ENCODE measurements at regions not wholly inside any gene's neighbourhood (a gene's known extent, or its start where the extent isn't known, plus 50 kb on each side); places are given as distances from the start of the nearest gene placed in this dataset.

DNA sequence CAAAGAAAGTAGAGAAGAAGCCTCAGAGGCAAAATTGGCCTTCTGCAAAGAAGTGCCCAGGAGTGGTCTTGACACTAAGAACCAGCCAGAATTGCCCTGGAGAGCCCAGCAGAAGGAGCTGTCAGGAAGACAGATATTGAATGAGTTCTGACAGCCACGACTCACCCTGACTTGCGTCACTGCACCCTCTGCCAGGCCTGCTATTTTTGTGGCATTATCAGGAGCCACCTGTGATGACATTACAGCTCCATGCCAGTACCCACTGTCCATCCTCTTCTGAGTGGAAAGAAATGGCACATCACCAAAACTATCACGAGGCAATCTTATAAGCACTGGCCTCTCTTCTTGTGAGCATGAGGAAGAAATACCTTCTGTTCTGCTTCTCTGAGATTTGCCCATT, 67.7 kb downstream of the SMIM20 start:
- in situ Hi-C loops (cut with MboI; ENCODE audit: low sequenced_read_pairs) = loop anchor here (25.0 kb wide), 1 partner anchor 1031 kb away; no protein-coding TSS in a partner anchor

DNA sequence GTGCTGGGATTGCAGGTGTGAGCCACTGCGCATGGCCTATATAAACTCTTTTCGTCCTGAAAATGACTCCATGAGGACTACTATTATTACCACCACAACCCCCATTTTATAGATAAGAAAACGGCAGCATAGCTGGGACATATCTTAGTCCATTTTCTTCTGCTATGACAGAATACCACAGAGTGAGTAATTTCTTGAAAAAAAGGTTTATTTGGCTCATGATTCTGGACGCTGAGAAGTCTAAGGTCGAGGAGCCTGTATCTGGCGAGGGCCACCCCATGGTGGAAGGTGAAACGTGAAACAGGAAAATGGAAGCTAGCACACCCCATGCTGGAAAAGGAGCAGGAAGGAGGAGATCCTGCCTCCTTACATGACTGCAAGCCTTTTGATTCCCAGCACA, 68.9 kb downstream of the SMIM20 start:
- in situ Hi-C loops (cut with MboI; ENCODE audit: low sequenced_read_pairs) = loop anchor here (25.0 kb wide), 1 partner anchor 1029 kb away; no protein-coding TSS in a partner anchor

DNA sequence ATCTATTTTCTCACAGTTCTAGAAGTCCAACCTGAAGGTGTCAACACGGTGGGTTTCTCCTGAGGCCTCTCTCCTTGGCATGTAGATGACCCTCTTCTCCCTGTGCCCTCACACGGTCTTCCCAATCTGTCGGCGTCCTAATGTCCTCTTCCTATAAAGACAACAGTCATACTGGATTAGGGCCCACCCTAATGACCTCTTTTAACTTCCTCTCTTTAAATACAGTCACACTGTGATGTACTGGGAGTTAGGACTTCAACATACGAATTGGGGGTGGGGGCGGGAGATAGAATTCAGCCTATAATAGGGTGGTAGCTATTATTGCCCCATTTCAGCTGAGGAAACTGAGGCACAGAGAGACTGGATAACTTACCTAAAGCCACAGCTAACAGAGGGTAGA, 70.2 kb downstream of the SMIM20 start:
- in situ Hi-C loops (cut with MboI; ENCODE audit: low sequenced_read_pairs) = loop anchor here (25.0 kb wide), 1 partner anchor 1028 kb away; no protein-coding TSS in a partner anchor

DNA sequence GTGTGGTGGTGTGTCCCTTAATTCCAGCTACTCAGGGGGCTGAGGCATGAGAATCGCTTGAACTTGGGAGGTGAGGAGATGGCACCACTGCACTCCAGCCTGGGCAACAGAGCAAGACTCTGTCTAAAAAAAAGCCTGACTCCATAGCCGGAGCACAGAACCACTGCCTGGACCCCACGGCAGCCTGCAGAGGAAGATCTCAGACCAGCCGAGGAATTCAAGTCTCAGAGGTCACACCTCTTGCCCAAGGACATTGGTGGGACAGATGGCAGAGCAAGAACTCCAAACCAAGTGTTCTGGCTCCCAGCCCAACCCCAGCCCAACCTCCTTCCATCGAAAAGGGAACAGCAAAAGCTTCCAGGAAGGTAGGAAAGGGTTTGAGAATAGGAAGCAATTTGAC, 70.8 kb downstream of the SMIM20 start:
- in situ Hi-C loops (cut with MboI; ENCODE audit: low sequenced_read_pairs) = loop anchor here (25.0 kb wide), 1 partner anchor 1028 kb away; no protein-coding TSS in a partner anchor

DNA sequence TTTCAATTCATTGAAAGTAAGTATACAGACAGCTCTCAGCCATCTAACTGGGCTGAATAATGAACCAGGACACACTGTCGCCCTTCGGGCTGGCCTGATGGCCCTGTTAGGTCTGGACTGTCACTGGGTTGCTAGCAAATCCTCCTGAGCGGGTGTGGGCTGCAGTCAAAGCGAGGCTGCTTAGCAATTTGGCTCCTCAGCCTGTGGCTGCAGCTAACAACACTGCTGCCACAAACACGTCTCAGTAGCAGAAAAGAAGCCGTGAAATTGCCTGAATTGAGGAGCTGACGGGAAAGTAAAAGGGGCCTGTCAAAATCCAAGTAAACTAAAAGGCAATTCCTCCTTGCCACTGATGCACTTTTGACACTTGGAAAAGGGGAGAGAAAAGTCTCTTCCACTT, 72.8 kb downstream of the SMIM20 start:
- in situ Hi-C loops (cut with MboI; ENCODE audit: low sequenced_read_pairs) = loop anchor here (25.0 kb wide), 1 partner anchor 1025 kb away; no protein-coding TSS in a partner anchor

DNA sequence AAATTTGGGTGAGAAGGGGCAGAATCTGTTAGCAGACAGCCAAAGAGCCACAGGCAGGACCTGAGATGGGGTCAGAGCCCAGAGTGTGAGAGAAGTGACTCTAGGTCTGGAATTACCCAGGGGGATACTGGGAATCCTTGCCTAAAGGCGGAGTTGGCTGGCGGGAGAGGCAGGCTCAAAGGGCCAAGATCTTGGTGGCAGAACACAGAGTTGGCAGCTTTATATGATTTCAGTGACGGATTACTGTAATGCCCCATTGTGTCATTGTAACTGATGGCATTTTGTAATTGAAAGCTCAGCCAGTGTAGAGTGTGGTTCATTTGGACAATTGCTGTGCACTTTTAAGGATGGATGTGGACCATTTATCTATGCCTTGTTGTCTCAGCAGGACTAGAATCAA, 77.3 kb downstream of the SMIM20 start:
- in situ Hi-C loops (cut with MboI; ENCODE audit: low sequenced_read_pairs) = loop anchor here (25.0 kb wide), 1 partner anchor 1021 kb away; no protein-coding TSS in a partner anchor

DNA sequence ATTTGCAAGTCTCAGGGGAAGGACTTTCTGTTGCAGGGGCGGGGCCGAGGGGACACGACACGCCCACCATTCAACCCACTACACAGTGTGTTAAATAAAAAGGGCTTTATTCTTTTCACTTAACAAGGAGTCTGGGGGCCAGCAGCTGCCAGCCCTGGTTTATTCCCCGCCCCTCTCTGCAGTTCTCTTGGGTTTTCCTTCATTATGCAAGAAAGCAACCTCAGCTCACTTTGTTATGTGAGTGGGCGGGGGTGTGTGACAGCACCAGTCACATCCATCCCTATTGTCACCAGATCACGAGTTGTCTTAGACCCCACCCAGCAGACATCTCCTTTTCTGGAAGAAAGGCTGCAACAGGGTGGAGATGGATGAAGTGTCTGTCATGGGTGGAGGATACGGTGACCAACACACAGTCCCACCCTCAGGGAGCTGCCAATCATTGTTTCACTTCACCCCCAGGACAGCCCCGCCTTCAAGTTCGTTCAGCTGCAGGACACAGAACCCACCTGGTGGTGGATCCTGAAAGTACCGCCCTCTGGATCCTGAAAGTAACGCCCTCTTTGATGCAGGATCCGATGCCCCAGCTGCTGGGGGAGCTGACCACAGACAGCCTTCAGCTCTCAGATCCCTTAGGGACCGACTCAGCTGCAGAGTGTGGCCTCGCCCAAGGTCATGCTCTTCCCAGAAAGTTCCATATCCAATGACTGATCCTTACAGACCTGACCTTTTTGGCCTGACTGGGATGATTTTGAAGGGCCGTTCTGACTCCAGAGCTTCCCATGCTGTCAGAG, 79.6 kb downstream of the SMIM20 start:
- in situ Hi-C loops (cut with MboI; ENCODE audit: low sequenced_read_pairs) = loop anchor here (25.0 kb wide), 1 partner anchor 1019 kb away; no protein-coding TSS in a partner anchor

DNA sequence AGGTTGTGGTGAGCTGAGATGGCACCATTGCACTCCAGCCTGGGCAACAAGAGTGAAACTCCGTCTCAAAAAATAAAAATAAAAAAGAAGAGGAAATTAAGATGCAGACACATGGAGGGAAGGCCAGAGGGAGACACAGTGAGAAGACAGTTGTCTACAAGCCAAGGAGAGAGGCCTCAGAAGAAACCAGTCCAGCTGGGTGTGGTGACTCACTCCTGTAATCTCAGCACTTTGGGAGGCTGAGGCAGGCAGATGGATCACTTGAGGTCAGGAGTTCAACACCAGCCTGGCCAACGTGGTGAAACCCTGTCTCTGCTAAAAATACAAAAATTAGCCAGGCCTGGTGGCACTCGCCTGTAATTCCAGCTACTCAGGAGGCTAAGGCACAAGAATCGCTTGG, 80.6 kb downstream of the SMIM20 start:
- in situ Hi-C loops (cut with MboI; ENCODE audit: low sequenced_read_pairs) = loop anchor here (25.0 kb wide), 1 partner anchor 1018 kb away; no protein-coding TSS in a partner anchor

DNA sequence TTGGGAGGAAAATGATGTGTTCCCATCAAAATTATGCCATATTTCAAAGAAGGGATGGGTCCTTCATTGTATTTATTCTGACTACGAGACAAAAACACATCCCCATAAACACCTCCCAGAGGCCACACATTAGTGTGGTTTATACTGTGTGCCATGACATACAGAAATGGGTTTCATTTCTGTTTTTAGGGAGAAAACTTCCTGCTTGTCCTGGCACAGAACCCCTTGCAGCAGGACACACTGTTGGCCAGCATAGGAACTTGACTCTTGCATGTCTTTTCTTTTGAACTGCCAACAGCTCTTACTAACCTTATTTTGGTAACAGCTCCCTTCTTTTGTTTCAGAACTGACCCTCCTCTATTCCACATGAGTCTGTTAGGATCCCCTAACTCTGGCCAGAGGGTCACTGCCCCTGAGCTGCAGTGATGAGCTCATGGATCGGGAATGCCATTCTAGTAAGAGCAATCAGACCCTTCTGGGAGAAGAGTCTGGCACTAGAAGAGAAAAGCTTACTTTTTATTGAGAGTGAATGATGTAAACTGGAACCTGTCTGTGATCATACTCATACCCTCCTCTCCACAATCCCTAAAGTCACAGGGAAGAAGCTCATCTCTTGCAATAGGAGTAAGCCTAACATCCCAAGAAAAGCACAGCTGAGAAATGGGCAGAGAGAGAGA, 86.4 kb downstream of the SMIM20 start:
- in situ Hi-C loops (cut with MboI; ENCODE audit: low sequenced_read_pairs) = no loop called here

DNA sequence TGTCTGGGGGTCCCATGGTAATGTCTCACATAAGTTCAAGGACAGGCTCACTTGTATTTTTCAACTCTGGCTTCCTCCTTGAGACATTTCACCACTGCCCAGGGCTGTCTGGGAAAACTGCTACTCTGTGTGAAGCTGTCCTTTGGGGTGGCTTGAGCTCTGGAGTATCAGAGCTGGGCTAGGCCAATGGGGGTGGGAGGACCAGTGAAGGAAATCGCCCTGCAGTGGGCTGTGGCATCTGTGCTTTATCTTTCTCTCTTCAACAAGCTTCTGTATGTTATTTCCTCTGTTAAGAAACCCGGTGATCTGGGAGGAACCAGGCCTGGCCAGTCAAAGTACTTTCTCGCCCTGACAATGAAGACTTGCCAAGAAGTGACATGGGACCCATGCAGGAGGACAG, 87.4 kb downstream of the SMIM20 start:
- in situ Hi-C loops (cut with MboI; ENCODE audit: low sequenced_read_pairs) = no loop called here

DNA sequence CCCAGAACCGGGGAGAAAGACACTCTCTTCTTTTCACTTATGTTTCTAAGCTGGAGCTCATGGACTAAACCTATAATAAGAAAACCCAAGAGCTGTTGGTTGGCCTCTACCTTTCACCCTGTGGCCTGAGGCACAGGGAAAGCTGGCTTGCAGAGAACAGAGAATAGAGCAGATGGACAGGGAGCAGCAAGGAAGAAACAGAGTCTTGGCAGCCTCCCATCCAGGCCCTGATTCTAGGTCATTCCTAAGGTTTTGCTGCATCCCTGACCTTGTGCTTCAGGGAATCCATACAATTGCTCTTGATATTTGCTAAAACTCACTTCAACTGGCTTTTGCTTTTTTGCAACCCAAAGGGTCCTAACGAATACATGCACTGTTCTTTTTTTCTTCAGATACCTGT, 87.8 kb downstream of the SMIM20 start:
- in situ Hi-C loops (cut with MboI; ENCODE audit: low sequenced_read_pairs) = no loop called here

DNA sequence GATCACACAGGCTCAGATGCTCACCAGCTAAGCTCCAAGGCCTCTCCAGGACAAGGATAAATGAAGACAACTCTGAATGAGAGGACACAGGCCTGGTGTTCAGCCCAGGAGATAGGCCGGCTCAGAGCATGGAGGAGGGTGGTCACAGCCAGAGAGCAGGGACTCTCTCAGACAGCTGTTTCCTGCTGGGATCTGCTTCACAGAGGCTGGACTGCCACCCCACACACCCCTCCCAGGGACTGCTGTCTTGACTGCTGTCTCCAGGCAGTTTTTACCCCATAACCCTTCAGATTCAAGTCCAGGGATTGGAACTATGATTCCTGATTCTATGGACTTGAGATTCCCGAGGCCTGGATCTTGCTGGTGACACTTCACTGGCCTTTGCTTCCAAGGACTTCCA, 89.0 kb downstream of the SMIM20 start:
- in situ Hi-C loops (cut with MboI; ENCODE audit: low sequenced_read_pairs) = no loop called here

DNA sequence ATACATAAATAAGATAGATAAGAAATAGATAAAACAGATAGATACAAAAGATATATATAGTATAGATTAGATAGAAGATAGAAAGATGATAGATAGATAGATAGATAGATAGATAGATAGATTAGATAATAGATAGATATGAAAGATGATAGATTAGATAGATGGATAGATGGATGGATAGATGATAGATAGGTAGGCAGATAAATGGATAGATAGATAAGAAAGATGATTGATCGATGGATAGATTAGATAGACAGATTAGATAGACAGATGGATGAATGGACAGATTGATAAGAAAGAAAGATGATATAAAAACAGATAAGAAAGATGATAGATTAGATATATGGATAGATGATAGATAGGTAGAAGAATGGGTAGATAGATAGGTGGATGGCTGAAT, 90.3 kb downstream of the SMIM20 start:
- in situ Hi-C loops (cut with MboI; ENCODE audit: low sequenced_read_pairs) = no loop called here

DNA sequence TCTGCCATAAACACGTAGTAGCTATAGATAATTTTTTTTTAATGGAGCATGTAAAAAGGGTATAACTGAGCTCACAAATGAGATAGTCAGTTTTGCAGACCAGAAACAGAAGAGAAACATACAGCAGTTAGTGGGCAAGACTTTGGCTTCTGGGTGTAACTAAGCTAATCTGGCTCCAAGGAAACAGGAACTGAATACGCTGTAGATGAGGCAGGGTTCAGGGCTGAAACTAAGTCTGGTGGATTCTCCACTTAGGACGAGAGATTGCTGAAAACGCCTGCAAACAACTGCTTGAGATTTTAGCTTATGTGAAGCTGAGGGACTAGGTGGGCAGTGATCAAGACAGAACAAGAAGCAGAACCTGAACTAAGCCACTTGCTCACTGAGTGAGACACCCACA, 91.7 kb downstream of the SMIM20 start:
- in situ Hi-C loops (cut with MboI; ENCODE audit: low sequenced_read_pairs) = no loop called here

DNA sequence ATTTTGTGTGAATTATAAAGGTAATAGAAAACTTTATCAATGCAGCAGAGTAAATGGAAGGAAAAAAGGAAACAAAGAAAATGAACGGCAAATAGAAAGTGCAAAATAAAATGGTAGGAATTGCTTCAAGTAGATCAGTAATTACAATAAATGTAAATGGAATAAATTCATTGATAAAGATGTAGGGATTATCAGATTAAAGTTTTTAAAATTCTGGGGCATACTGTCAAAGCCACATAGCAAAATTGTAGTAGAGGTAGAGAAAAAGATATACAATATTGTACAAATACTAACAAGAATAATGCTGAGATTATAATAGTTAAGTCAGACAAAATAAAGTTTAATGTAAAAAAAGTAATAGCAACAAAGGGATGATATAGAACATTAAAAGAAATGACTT, 94.7 kb downstream of the SMIM20 start:
- in situ Hi-C loops (cut with MboI; ENCODE audit: low sequenced_read_pairs) = no loop called here

DNA sequence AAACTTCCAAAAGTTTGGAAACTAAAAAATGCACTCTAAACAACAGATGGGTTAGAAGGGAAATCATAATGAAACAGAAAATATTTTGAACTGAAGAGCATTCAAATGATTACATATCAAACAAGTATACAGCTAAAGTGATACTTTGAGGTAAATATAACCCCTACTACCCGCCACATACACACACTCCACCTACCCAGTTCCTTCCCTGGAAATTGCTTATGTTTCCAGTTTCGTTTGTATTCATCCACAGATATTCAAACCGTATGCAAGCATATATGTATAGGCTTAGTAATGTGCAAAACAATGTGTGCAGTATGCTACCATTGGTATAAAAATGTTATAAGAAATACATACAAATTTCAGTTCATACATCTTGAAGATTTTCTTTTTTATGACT, 95.5 kb downstream of the SMIM20 start:
- in situ Hi-C loops (cut with MboI; ENCODE audit: low sequenced_read_pairs) = no loop called here

DNA sequence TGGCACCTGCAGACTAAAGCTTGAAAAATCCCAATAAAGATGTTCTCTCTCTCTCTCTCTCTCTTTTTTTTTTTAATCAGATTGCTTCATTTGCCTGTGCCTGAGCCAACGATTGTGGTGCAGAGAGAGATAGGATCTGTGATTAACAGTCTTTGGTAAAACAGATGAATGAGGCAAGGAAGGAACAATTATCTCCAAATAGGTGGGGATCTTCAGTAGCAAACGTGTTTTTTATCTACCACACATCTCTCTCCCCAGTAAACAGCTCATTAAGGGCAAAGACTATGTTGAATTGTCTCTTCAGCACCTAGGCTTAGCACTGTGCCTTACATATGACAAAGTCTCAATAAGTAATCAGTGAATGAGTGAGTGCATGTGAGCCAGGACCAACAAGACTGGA, 96.3 kb downstream of the SMIM20 start:
- in situ Hi-C loops (cut with MboI; ENCODE audit: low sequenced_read_pairs) = no loop called here

DNA sequence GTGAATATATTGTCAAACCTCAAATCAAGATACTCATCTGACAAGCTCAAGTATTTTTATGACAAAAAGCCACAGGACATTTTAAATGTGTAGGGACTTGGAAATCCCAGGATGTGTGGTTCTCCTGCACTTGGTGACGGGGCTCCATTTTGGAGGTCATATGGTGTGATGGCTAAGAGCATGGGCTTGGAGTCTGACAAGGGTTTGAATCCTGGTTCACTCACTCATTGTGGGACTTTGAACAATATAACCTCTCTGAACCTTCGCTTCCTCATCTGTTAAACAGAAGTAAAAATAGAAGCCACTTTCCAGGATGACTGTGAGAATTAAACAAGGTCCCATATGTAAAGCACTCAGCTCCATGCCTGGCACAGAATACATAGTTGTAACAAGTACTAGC, 99.6 kb downstream of the SMIM20 start:
- in situ Hi-C loops (cut with MboI; ENCODE audit: low sequenced_read_pairs) = no loop called here

DNA sequence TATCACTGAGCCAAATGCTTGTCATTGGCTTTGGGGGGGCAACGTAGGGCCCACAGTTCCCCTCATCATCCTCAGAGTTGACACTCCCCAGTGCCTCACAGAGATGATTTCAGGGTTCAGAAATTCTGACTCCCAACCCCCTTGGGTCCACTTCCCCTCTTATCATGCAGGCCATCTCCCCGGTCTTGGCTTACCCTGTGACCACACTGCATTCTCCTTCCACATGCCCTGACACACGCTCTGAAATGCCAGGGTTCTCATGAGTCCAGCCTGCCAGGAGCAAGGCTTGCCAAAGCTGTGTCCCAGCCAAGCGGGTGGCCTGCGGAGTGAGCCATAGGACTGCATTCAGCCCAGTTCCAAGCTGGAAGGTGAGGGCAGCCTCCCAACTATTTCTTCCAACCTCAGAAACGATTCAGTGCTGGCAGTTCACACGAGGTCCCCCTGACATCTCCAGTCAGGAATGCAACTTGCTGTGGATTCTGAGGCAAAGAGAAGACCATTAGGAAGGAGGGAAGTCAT, 101.2 kb downstream of the SMIM20 start:
- in situ Hi-C loops (cut with MboI; ENCODE audit: low sequenced_read_pairs) = no loop called here

DNA sequence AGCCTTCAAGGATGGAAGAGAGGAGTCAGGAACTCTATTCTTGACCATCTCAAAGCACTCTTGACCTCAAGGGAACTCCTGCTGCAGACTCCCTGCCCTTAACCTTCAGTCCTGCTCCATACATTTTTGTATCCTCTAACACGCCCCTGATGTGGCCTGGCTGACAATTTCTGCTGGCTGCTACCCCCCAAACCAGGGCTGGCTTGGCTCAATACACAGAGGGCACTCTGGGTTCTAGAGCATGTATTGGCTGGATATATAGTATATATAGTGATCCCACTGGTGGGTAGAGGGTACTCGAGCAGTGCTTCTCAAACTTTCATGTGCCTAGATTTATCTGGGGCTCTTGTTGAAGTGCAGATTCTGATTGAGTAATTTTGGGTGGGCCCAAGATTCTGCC, 101.9 kb downstream of the SMIM20 start:
- in situ Hi-C loops (cut with MboI; ENCODE audit: low sequenced_read_pairs) = no loop called here

DNA sequence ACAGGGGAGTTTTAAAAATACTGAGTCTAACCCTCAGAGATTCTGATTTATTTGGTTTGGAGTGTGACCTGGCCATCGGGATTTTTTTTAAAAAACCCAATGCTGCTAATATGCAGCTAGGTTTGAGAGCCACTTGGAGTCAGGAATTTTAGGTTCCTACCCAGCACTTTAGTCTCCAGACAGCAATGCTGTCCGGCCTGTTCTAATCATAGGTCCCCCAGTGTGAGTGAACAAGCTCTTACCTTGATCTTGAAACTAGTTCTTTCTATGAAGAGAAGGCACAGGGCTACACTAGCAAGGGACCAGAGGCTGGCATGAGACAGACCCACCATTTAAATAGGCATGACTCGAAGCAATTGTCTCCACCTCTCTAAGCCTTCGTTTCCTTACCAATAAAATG, 103.5 kb downstream of the SMIM20 start:
- in situ Hi-C loops (cut with MboI; ENCODE audit: low sequenced_read_pairs) = no loop called here

Measured in HL-60/S4 treated with phorbol 12-myristate 13-acetate at 8.2 ng/mL for 4 days and 3 days (cell line).